ENCODE measurements at regions not wholly inside any gene's neighbourhood (a gene's known extent, or its start where the extent isn't known, plus 50 kb on each side); places are given as distances from the start of the nearest gene placed in this dataset.

DNA sequence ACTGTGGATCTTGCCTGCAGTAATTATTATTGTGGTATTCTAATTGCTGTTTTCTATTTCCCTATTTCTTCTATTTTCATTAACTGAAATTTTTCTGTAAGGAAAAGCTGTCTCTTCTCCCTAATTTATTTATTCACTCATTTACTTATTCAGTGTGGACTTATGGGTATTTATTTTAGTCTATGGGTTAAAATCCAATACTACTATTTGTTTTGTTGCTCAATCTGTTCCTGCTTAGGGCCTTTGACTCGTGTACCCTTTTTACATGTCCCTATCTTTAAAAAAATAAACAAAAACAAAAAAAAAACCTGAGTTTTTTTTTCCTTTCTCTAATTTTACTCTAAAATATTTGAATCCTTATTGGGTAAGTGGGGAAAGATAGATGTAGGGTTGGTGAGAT, 166.2 kb upstream of the IVNS1ABP start:
- no peak overlapping the region for H3K4me2 ChIP-seq (ENCODE audit: low read length)

DNA sequence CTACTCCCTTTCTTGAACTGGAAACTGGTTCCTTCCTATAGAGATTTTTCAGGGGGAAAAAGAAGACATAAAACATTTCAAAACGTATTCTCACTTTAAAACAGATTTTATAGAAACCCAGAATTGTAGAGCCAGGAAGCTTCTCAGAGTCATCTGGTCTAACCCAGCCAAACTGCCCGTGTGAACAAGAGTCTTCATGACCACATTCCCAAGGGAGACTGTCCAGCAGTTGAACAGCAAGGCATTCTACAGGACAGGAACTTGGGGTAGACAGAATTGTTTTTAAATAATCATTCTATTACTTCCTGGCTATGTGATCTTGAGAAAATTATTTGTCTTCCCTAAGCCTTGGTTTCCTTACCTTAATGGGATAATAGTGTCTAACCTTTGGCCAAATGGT, 163.5 kb upstream of the IVNS1ABP start:
- POLR2A ChIA-PET (ENCODE audit: unreplicated experiment) = no interaction called here
- no peaks in the 10 kb centered on the region for H3K9me3 ChIP-seq (ENCODE audit: low read length)
- no peak overlapping the region for H3K27ac ChIP-seq (ENCODE audit: low read length)
- H3K27me3 ChIP-seq (ENCODE audit: low read length) = no peaks in the 10 kb centered on the region
- H3K36me3 ChIP-seq (ENCODE audit: low read depth, low read length) = no peaks in the 10 kb centered on the region
- BruUV-seq (replicated peaks) = no TSS peak
- no peak for ATAC-seq
- H3K4me3 ChIP-seq (ENCODE audit: low read length) = no peak overlapping the region
- no peak for TF ChIP-seq EZH2 (IDR thresholded peaks at IDR 0.05; ENCODE audit: low read length, unreplicated experiment)
- TF ChIP-seq, protein P1, sequence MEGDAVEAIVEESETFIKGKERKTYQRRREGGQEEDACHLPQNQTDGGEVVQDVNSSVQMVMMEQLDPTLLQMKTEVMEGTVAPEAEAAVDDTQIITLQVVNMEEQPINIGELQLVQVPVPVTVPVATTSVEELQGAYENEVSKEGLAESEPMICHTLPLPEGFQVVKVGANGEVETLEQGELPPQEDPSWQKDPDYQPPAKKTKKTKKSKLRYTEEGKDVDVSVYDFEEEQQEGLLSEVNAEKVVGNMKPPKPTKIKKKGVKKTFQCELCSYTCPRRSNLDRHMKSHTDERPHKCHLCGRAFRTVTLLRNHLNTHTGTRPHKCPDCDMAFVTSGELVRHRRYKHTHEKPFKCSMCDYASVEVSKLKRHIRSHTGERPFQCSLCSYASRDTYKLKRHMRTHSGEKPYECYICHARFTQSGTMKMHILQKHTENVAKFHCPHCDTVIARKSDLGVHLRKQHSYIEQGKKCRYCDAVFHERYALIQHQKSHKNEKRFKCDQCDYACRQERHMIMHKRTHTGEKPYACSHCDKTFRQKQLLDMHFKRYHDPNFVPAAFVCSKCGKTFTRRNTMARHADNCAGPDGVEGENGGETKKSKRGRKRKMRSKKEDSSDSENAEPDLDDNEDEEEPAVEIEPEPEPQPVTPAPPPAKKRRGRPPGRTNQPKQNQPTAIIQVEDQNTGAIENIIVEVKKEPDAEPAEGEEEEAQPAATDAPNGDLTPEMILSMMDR (conservative IDR thresholded peaks at IDR 0.05; ENCODE audit: low read depth, low read length) = no peak
- no peak for TF ChIP-seq EZH2phosphoT487 (IDR thresholded peaks at IDR 0.05; ENCODE audit: borderline replicate concordance, low read length)
- no peak overlapping the region for H3K4me2 ChIP-seq (ENCODE audit: low read length)
- peaks cover 12% of the 10 kb centered on the region for H3K4me1 ChIP-seq (ENCODE audit: insufficient read depth, low read length)
- H3F3A ChIP-seq (ENCODE audit: low read length, unreplicated experiment) = no peaks in the 10 kb centered on the region
- no peak overlapping the region for H3K9ac ChIP-seq (ENCODE audit: low read length)
- DNase-seq = no peak
- H3K9me2 ChIP-seq (replicated peaks; ENCODE audit: low read length) = no peaks in the 10 kb centered on the region
- no peaks in the 10 kb centered on the region for H4K20me1 ChIP-seq (ENCODE audit: low read length)
- H2AFZ ChIP-seq (ENCODE audit: low read length) = no peak overlapping the region
- CTCF ChIA-PET = no interaction called here
- no peaks in the 10 kb centered on the region for H3K79me2 ChIP-seq (ENCODE audit: low read length)
- intact Hi-C loops (cut with micrococcal nuclease) = no loop called here

More for the DNA sequence above, 166.2 kb upstream of the IVNS1ABP start:
- peaks cover 12% of the 10 kb centered on the region for H3K4me1 ChIP-seq (ENCODE audit: insufficient read depth, low read length)
- no peaks in the 10 kb centered on the region for H3K36me3 ChIP-seq (ENCODE audit: low read depth, low read length)
- no peak overlapping the region for H3K4me3 ChIP-seq (ENCODE audit: low read length)
- H3K27me3 ChIP-seq (ENCODE audit: low read length) = no peaks in the 10 kb centered on the region
- ATAC-seq (no peak), DNase-seq (no peak)
- no peak overlapping the region for H2AFZ ChIP-seq (ENCODE audit: low read length)
- H3K9me2 ChIP-seq (replicated peaks; ENCODE audit: low read length) = no peaks in the 10 kb centered on the region
- intact Hi-C loops (cut with micrococcal nuclease) = no loop called here
- no peak for TF ChIP-seq EZH2phosphoT487 (IDR thresholded peaks at IDR 0.05; ENCODE audit: borderline replicate concordance, low read length)
- TF ChIP-seq, protein P1 (conservative IDR thresholded peaks at IDR 0.05; ENCODE audit: low read depth, low read length) = no peak
- no peak for TF ChIP-seq EZH2 (IDR thresholded peaks at IDR 0.05; ENCODE audit: low read length, unreplicated experiment)
- POLR2A ChIA-PET (ENCODE audit: unreplicated experiment) = no interaction called here
- no peak overlapping the region for H3K27ac ChIP-seq (ENCODE audit: low read length)
- no peak overlapping the region for H3K9ac ChIP-seq (ENCODE audit: low read length)
- no peaks in the 10 kb centered on the region for H4K20me1 ChIP-seq (ENCODE audit: low read length)
- H3F3A ChIP-seq (ENCODE audit: low read length, unreplicated experiment) = no peaks in the 10 kb centered on the region
- CTCF ChIA-PET = no interaction called here
- no TSS peak for BruUV-seq (replicated peaks)
- H3K79me2 ChIP-seq (ENCODE audit: low read length) = no peaks in the 10 kb centered on the region
- no peaks in the 10 kb centered on the region for H3K9me3 ChIP-seq (ENCODE audit: low read length)

GRCh38 chr1:185479796-185480195, 162.8 kb upstream of the IVNS1ABP start:
- Histone ChIP-seq H3K4me3 (ENCODE audit: low read length) (no peak overlapping the region), H3K36me3 (ENCODE audit: low read depth, low read length) (no peaks in the 10 kb centered on the region), H3K79me2 (ENCODE audit: low read length) (no peaks in the 10 kb centered on the region), H3F3A (ENCODE audit: low read length, unreplicated experiment) (no peaks in the 10 kb centered on the region), H4K20me1 (ENCODE audit: low read length) (no peaks in the 10 kb centered on the region), H3K27me3 (ENCODE audit: low read length) (no peaks in the 10 kb centered on the region), H3K9ac (ENCODE audit: low read length) (no peak overlapping the region), H3K9me2 (replicated peaks; ENCODE audit: low read length) (no peaks in the 10 kb centered on the region), H3K9me3 (ENCODE audit: low read length) (no peaks in the 10 kb centered on the region), H3K27ac (ENCODE audit: low read length) (no peak overlapping the region), H3K4me1 (ENCODE audit: insufficient read depth, low read length) (peaks cover 12% of the 10 kb centered on the region), H2AFZ (ENCODE audit: low read length) (no peak overlapping the region), H3K4me2 (ENCODE audit: low read length) (no peak overlapping the region)
- CTCF ChIA-PET = no interaction called here
- POLR2A ChIA-PET (ENCODE audit: unreplicated experiment) = no interaction called here
- intact Hi-C loops (cut with micrococcal nuclease) = no loop called here
- TF ChIP-seq EZH2phosphoT487 (IDR thresholded peaks at IDR 0.05; ENCODE audit: borderline replicate concordance, low read length) (no peak), EZH2 (IDR thresholded peaks at IDR 0.05; ENCODE audit: low read length, unreplicated experiment) (no peak)
- TF ChIP-seq, protein P1 (conservative IDR thresholded peaks at IDR 0.05; ENCODE audit: low read depth, low read length) = no peak
- ATAC-seq = no peak
- no TSS peak for BruUV-seq (replicated peaks)
- DNase-seq = no peak

All from PC-3 (cell line).